SJCRH30 (cell line): ENCODE measurements at regions not wholly inside any gene's neighbourhood (a gene's known extent, or its start where the extent isn't known, plus 50 kb on each side); places are given as distances from the start of the nearest gene placed in this dataset.

ENCODE experiments used
- DNase-seq, 2 experiments: peaks; one replicate each; pipeline ENCODE4 v3.0.0-alpha.2; 2015 to 2020
- H3K27ac ChIP-seq: fragments of 250-450 bp; sonication (Bioruptor Pico); 2 replicates; pipeline ENCODE4 v1.5.1; 2020; ENCODE audit warnings: mild to moderate bottlenecking, moderate library complexity
- H3K27me3 ChIP-seq: fragments of 250-450 bp; sonication (Bioruptor Pico); 2 replicates; pipeline ENCODE4 v1.5.1; 2020; ENCODE audit warnings: mild to moderate bottlenecking, moderate library complexity
- H3K36me3 ChIP-seq: fragments of 250-450 bp; sonication (Bioruptor Pico); 2 replicates; pipeline ENCODE4 v1.5.1; 2020; ENCODE audit warnings: mild to moderate bottlenecking, moderate library complexity
- H3K4me1 ChIP-seq: fragments of 250-450 bp; sonication (Bioruptor Pico); 2 replicates; pipeline ENCODE4 v1.5.1; 2020; ENCODE audit warnings: mild to moderate bottlenecking, moderate library complexity
- H3K4me3 ChIP-seq: fragments of 250-450 bp; sonication (Bioruptor Pico); 2 replicates; pipeline ENCODE4 v1.5.1; 2020; ENCODE audit warnings: mild to moderate bottlenecking, moderate library complexity
- H3K9me3 ChIP-seq: fragments of 250-450 bp; sonication (Bioruptor Pico); replicated peaks from 2 replicates; pipeline ENCODE4 v1.5.1; 2020; ENCODE audit warnings: mild to moderate bottlenecking, moderate library complexity

- no peaks in the 10 kb centered on the region for H3K4me1 ChIP-seq
- no peak overlapping the region for H3K4me3 ChIP-seq
- H3K9me3 ChIP-seq: peaks cover 4% of the 10 kb centered on the region; the same call in 1 of the 2 replicates
- H3K27me3 ChIP-seq: no peaks in the 10 kb centered on the region
- DNase-seq: no peak
- H3K36me3 ChIP-seq: no peaks in the 10 kb centered on the region
- no peak overlapping the region for H3K27ac ChIP-seq
Observed at GRCh38 chr2:185188656-185189055, 549.9 kb upstream of the FSIP2 start.

GRCh38 chr2:185201063-185201462, 537.5 kb upstream of the FSIP2 start:
- 0 out of 2 replicates have a peak, but pooled peaks cover 4% of the 10 kb centered on the region for H3K9me3 ChIP-seq
- H3K4me1 ChIP-seq: no peaks in the 10 kb centered on the region
- no peaks in the 10 kb centered on the region for H3K36me3 ChIP-seq
- H3K4me3 ChIP-seq: no peak overlapping the region
- no peak overlapping the region for H3K27ac ChIP-seq
- no peaks in the 10 kb centered on the region for H3K27me3 ChIP-seq
- DNase-seq: no peak

GRCh38 chr2:185202381-185202780, 536.2 kb upstream of the FSIP2 start:
- no peak overlapping the region for H3K4me3 ChIP-seq
- no peaks in the 10 kb centered on the region for H3K36me3 ChIP-seq
- no peak for DNase-seq
- H3K27me3 ChIP-seq: no peaks in the 10 kb centered on the region
- H3K9me3 ChIP-seq: 0 out of 2 replicates have a peak, but pooled peaks cover 4% of the 10 kb centered on the region
- H3K4me1 ChIP-seq: no peaks in the 10 kb centered on the region
- H3K27ac ChIP-seq: no peak overlapping the region

GRCh38 chr2:185202945-185203528, 535.6 kb upstream of the FSIP2 start:
- no peak overlapping the region for H3K4me3 ChIP-seq
- no peak for DNase-seq
- H3K27ac ChIP-seq: no peak overlapping the region
- H3K27me3 ChIP-seq: no peaks in the 10 kb centered on the region
- no peaks in the 10 kb centered on the region for H3K36me3 ChIP-seq
- H3K9me3 ChIP-seq: 0 out of 2 replicates have a peak, but pooled peaks cover 4% of the 10 kb centered on the region
- H3K4me1 ChIP-seq: no peaks in the 10 kb centered on the region

- Histone ChIP-seq H3K4me1 (no peaks in the 10 kb centered on the region), H3K36me3 (no peaks in the 10 kb centered on the region), H3K4me3 (no peak overlapping the region), H3K27ac (no peak overlapping the region), H3K27me3 (no peaks in the 10 kb centered on the region), H3K9me3 (0 out of 2 replicates have a peak, but pooled peaks cover 2% of the 10 kb centered on the region)
- peak; percentile 53 to 74 for DNase-seq
Observed at GRCh38 chr2:185208261-185208660, 530.3 kb upstream of the FSIP2 start.

GRCh38 chr2:185215497-185215896, 523.1 kb upstream of the FSIP2 start:
- Histone ChIP-seq H3K27ac (no peak overlapping the region), H3K36me3 (no peaks in the 10 kb centered on the region), H3K9me3 (0 out of 2 replicates have a peak, but pooled peaks cover 2% of the 10 kb centered on the region), H3K27me3 (no peaks in the 10 kb centered on the region), H3K4me1 (peaks cover 12% of the 10 kb centered on the region), H3K4me3 (no peak overlapping the region)
- no peak for DNase-seq

- DNase-seq: peak; percentile 56 to 58
- Histone ChIP-seq H3K4me3 (no peak overlapping the region), H3K9me3 (no peaks in the 10 kb centered on the region), H3K27me3 (no peaks in the 10 kb centered on the region), H3K36me3 (no peaks in the 10 kb centered on the region), H3K27ac (peak overlapping the region; percentile 12; the same call in 1 of the 2 replicates), H3K4me1 (peaks cover 20% of the 10 kb centered on the region)
Observed at GRCh38 chr2:185219981-185220380, 518.6 kb upstream of the FSIP2 start.

- no peaks in the 10 kb centered on the region for H3K9me3 ChIP-seq
- H3K36me3 ChIP-seq: no peaks in the 10 kb centered on the region
- H3K4me1 ChIP-seq: peaks cover 20% of the 10 kb centered on the region
- no peak overlapping the region for H3K27ac ChIP-seq
- DNase-seq: no peak
- no peak overlapping the region for H3K4me3 ChIP-seq
- H3K27me3 ChIP-seq: no peaks in the 10 kb centered on the region
Observed at GRCh38 chr2:185222311-185222710, 516.3 kb upstream of the FSIP2 start.

- Histone ChIP-seq H3K27me3 (no peaks in the 10 kb centered on the region), H3K36me3 (no peaks in the 10 kb centered on the region), H3K4me1 (peaks cover 8% of the 10 kb centered on the region), H3K9me3 (no peaks in the 10 kb centered on the region; the same call in 1 of the 2 replicates), H3K4me3 (no peak overlapping the region), H3K27ac (no peak overlapping the region)
- no peak for DNase-seq
Observed at GRCh38 chr2:185227391-185227790, 511.2 kb upstream of the FSIP2 start.

GRCh38 chr2:185239491-185239890, 499.1 kb upstream of the FSIP2 start:
- Histone ChIP-seq H3K27me3 (no peaks in the 10 kb centered on the region), H3K9me3 (peaks cover 11% of the 10 kb centered on the region), H3K36me3 (no peaks in the 10 kb centered on the region), H3K4me1 (no peaks in the 10 kb centered on the region), H3K4me3 (no peak overlapping the region), H3K27ac (no peak overlapping the region)
- no peak for DNase-seq

- H3K4me1 ChIP-seq: no peaks in the 10 kb centered on the region
- DNase-seq: no peak
- H3K9me3 ChIP-seq: peaks cover 12% of the 10 kb centered on the region
- no peak overlapping the region for H3K4me3 ChIP-seq
- H3K36me3 ChIP-seq: no peaks in the 10 kb centered on the region
- H3K27ac ChIP-seq: no peak overlapping the region
- H3K27me3 ChIP-seq: no peaks in the 10 kb centered on the region
Observed at GRCh38 chr2:185240796-185241195, 497.8 kb upstream of the FSIP2 start.

GRCh38 chr2:185241556-185241955, 497.0 kb upstream of the FSIP2 start:
- no peaks in the 10 kb centered on the region for H3K36me3 ChIP-seq
- H3K27me3 ChIP-seq: no peaks in the 10 kb centered on the region
- H3K4me3 ChIP-seq: no peak overlapping the region
- no peak for DNase-seq
- H3K9me3 ChIP-seq: peaks cover 8% of the 10 kb centered on the region
- H3K4me1 ChIP-seq: no peaks in the 10 kb centered on the region
- H3K27ac ChIP-seq: no peak overlapping the region

- no peak overlapping the region for H3K4me3 ChIP-seq
- H3K27me3 ChIP-seq: no peaks in the 10 kb centered on the region
- peaks cover 5% of the 10 kb centered on the region; the same call in 1 of the 2 replicates for H3K9me3 ChIP-seq
- DNase-seq: no peak
- no peaks in the 10 kb centered on the region for H3K4me1 ChIP-seq
- H3K27ac ChIP-seq: no peak overlapping the region
- no peaks in the 10 kb centered on the region for H3K36me3 ChIP-seq
Observed at GRCh38 chr2:185242462-185242861, 496.1 kb upstream of the FSIP2 start.

- H3K9me3 ChIP-seq: peaks cover 5% of the 10 kb centered on the region; the same call in 1 of the 2 replicates
- H3K27me3 ChIP-seq: no peaks in the 10 kb centered on the region
Observed at GRCh38 chr2:185245216-185245615, 493.4 kb upstream of the FSIP2 start.

GRCh38 chr2:185245806-185246205, 492.8 kb upstream of the FSIP2 start:
- H3K27me3 ChIP-seq: no peaks in the 10 kb centered on the region
- no peaks in the 10 kb centered on the region for H3K36me3 ChIP-seq
- 0 out of 2 replicates have a peak, but pooled peaks cover 5% of the 10 kb centered on the region for H3K9me3 ChIP-seq
- no peak overlapping the region for H3K4me3 ChIP-seq
- H3K4me1 ChIP-seq: no peaks in the 10 kb centered on the region
- H3K27ac ChIP-seq: no peak overlapping the region
- peak in 1 of 2 experiments; percentile 12 for DNase-seq

More at GRCh38 chr2:185245216-185245615, 493.4 kb upstream of the FSIP2 start:
- H3K27ac ChIP-seq: no peak overlapping the region
- DNase-seq: no peak
- no peak overlapping the region for H3K4me3 ChIP-seq
- no peaks in the 10 kb centered on the region for H3K36me3 ChIP-seq
- H3K4me1 ChIP-seq: no peaks in the 10 kb centered on the region

- H3K27ac ChIP-seq: no peak overlapping the region
- H3K4me3 ChIP-seq: no peak overlapping the region
- no peaks in the 10 kb centered on the region for H3K36me3 ChIP-seq
- DNase-seq: no peak
- H3K9me3 ChIP-seq: 0 out of 2 replicates have a peak, but pooled peaks cover 5% of the 10 kb centered on the region
- no peaks in the 10 kb centered on the region for H3K27me3 ChIP-seq
- no peaks in the 10 kb centered on the region for H3K4me1 ChIP-seq
Observed at GRCh38 chr2:185246717-185247116, 491.9 kb upstream of the FSIP2 start.
